NCI-H1694 (cell line): ENCODE measurements at regions not wholly inside any gene's neighbourhood (a gene's known extent, or its start where the extent isn't known, plus 50 kb on each side); places are given as distances from the start of the nearest gene placed in this dataset.
"Not testable (repeated sequence)": the region's sequence is repeated elsewhere in the genome, so short reads cannot be mapped to it uniquely, and the experiment has no call there.

Experiments
- DNase-seq: peaks from one replicate; lab custom pipeline; 2025; lab: John Stamatoyannopoulos, UW

DNA sequence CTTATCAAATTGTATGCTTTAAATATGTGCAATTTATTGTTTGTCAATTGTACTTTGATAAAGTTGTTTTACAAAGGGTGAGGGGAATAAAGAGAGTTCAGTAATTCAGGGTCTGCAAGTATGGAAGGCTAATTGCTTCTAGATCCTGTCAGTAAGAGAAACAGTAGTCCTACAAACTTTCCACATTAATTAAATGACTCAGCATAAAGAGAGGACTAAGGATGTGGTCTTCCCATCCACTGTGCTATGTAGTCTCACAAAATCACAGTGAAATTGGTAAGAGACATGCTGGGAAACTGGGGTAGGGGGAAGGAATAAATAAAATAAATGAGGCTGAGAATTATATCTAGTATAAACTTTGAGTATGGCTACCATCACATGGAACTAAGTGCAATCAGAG, 130.2 kb upstream of the PKP2 start:
- no peak for DNase-seq

DNA sequence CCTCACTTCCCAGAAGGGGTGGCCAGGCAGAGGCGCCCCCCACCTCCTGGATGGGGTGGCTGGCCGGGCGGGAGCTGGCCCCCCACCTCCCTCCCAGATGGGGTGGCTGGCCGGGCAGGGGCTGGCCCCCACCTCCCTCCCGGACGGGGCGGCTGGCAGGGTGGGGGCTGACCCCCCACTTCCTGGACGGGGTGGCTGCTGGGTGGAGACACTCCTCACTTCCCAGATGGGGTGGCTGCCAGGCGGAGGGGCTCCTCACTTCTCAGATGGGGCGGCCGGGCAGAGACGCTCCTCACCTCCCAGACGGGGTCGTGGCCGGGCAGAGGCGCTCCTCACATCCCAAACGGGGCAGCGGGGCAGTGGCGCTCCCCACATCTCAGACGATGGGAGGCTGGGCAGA, 126.1 kb upstream of the PKP2 start:
- DNase-seq, result not testable (repeated sequence)

DNA sequence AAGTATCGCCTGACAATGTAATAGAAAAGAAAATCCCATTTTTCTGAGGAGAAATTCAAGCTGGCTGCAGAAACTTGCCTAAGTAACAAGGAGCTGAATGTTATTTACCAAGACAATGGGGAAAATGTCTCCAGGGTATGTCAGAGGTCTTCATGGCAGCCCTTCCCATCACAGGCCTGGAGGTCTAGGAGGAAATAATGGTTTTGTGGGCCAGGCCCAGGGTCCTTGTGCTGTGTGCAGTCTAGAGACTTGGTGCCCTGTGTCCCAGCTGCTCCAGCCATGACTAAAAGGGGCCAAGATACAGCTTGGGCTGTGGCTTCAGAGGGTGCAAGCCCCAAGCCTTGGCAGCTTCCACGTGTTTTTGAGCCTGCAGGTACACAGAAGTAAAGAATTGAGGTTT, 120.5 kb upstream of the PKP2 start:
- not testable (repeated sequence) for DNase-seq

DNA sequence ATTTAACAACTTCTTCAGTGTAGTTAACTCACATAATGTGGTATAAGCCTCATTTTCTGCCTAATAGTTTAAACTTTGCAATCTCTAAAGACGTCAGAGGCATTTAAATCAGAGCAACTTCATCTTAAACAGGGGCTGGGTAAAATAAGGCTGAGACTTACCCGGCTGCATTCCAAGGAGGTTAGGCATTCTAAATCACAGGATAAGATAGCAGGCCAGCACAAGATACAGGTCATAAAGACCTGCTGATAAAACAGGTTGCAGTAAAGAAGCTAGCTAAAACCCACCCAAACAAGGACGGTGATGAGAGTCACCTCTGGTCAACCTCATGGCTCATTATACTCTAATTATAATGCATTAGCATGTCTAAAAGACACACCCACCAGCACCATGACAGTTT, 115.6 kb upstream of the PKP2 start:
- DNase-seq, result no peak

DNA sequence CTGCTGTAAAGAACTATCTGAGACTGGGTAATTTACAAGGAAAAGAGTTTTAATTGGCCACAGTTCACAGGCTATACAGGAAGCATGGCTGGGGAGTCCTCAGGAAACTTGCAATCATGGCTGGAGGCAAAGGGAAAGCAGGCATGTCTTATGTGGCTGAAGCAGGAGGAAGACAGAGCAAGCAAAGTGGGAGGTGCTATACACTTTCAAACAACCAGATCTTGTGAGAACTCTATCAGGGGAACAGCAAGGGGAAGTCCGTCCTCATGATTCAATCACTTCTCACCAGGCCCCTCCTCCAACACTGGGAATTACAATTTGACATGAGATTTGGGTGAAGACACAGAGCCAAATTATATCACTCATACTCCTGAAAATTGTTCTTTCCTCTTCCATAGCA, 109.5 kb upstream of the PKP2 start:
- DNase-seq, result no peak

DNA sequence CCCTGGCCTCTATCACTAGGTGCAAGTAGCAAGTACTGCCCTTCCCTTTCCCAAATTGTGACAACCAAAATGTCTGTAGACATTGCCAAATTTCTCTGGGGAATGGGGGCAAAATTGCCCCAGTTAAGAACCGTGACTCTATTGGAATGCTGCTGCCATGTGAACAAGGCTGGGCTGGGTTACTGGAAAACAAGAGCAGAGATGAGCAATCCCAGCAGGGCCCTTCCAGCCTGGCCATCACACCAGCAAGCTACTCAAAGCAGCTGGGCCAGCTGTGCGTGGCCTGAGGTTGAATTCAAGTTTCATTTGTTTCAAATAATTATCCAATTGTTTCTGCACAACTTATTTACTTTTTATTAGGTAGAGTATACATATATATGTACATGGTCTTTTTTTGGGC, 103.4 kb upstream of the PKP2 start:
- no peak for DNase-seq

DNA sequence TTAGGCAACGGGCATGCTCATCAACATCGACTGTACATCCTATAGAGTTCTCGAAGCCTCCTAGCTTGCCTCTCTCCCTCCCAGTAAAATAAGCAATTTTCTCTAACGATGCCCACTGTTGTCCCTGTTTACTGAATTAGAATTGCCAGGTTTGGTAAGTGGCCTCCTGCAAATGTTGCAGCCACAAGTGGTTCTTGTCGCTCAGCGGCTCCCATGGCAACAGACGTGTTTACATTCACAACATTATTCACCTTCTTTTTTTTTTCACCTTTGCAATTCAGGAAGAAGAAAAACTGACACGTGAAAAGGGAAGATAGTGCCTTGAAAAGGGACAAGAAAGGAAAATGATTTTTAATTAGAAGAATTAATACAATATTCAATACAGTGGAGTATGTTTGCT, 100.9 kb upstream of the PKP2 start:
- no peak for DNase-seq

DNA sequence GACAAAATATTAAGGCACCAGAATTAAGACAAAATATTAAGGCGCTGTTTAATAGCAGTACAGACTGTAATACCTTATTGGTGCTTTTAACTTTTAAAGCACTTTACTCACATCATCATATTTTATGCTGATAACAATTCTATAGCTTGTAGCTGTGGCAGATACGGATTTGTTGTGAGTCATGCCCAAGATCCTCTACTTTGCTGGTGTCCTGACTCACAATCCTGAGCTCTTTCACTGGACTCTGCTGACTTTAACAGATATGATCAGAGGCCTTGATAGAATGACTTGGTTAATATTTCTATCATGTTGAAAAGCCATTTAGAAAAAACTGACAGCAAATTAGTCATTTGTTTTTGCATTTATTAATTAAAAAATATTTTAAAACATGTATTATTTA, 99.0 kb upstream of the PKP2 start:
- no peak for DNase-seq

DNA sequence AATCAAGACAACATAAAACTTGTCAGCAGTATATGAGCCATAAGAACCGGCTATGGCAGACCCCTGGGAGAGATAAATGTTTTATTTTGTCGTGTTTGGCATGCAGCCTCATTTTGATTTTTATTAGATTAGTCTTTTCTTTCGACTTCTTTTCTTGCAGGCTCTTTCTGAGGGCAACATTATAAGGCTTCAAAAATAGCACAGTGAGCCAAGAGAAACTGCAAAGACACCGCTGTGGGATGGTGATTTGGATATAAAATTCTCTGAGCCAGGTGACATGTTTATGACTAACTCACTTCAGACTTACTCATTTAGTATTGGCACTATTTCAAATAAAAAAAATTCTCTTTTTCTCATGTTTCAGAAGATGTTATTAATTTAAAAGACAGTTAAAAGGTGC, 96.8 kb upstream of the PKP2 start:
- no peak for DNase-seq

DNA sequence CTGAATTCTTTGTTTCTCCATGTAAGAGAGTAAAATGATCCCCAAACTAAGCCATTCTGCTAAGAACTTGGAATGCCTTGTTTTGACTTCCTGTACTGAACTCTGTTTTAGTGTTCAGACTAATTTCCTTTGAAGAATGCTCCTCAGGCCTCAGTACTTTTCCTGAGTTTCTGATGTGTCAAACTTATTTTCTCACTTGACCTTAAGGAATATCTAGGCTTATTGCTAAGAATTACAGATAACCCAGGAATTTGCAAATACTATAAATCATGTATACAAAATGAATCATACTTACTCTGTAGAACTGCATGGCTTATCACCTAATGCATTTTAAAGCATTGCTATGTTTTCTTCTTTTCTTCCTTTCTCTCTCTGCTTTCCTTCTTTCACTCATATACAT, 93.1 kb upstream of the PKP2 start:
- DNase-seq, result no peak

DNA sequence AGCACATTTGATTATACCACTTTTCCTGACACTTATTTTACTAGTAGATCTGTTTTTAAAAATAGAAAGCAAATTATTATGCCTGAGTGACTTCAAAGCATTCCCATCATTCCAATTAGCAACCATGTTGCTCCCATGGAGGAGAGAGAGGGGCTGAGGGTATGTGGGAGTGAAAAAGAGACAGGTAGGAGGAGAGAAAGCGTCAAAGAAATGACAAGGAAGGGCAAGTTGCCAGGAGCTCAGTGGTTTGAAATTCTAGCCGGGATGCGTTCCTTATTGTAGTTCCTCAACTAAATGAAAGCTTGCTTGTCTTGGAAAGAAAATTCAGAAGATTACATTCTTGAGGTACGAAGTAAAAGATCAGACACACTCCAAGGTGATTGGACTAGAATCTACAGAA, 92.4 kb upstream of the PKP2 start:
- DNase-seq, result no peak

DNA sequence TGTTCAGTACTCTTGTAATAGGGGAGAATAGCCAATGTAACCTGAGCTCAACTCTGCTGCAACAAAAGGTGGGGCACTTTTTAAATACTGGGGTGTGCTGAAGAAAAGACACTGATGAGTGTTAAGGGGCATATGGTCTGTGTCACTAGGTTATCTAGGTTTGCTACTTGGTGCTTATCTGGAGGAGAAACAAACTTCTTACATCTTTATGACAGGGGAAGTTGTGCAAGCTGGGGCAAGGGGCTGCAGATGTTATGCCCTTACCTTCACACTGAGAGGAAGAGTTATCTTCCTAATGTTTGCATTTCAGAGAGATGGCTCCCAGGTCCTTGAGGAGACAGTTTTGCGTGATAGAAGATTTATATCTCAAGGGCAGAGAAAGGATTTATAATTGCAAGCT, 90.9 kb upstream of the PKP2 start:
- DNase-seq, result no peak

DNA sequence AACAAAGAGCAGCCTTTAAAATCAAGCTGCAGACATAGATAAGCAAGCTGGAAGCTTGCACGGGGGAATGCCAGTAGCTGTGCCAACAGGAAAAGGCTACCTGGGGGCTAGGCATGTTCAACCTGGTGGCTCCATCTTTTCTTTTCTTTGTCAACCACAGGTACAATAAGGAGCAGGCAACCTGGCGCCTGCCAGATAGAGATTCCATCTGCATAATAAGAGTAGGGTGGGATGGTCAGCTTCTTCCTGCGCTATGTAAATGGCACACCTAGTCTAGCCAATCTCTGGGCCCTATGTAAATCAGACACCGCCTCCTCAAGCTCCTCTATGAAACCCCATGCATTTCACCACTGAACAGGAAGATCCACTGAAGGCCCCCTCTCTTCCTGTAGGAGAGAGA, 87.4 kb upstream of the PKP2 start:
- no peak for DNase-seq

DNA sequence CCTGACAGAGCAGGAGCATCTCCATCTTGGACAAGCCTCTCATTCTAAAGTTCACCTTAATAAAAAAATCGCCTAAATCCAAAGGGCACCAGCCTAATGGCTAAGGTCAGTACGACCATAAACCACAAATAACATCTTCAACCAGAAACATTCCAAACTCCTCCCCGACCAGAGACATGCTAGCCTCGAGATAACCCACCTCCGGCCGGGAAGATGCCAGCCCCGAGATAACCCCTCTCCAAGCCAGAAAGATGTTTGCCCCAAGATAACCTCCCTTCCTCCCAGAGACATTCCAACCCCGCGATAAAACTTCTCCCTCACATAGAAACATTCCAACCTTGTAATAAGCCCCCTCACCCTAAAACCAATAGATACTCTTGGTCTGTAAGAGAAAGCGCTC, 86.8 kb upstream of the PKP2 start:
- no peak for DNase-seq

DNA sequence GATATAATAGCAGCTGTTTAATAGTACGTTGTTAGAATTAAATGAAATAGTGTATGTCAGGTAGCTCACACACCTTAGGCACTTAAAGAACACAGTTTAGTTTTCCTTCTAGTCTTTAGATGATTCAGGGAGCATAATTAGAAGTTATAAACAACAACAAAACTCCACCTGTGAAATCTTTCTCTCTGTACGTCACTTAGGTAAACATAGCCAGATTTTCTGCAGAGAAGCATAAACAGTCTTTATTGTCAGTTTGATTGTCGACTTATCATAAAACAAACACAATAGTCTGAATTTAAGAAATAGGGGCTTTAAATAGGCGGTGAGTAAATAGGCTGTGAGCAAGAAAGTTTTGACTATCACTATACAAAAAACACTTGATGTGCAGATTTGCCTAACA, 84.6 kb upstream of the PKP2 start:
- DNase-seq, result no peak

DNA sequence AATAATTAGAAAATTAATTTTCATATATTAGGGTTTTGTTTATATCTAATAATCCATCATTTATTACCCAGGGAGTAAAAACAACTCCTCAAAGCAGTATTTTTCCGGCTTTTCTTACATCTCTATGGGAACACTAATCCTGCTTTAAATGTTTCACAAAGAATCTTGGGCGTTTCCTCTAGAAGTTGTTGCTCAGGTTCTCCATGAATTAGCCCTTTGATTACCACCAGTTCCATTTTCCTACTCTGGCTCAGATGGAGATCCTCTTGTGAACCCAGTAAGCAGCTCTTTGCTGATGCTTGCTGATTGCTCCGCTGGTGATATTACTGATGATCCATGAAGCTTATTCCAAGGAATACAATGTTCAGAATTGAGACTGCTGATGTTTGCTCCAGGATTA, 78.5 kb upstream of the PKP2 start:
- no peak for DNase-seq

DNA sequence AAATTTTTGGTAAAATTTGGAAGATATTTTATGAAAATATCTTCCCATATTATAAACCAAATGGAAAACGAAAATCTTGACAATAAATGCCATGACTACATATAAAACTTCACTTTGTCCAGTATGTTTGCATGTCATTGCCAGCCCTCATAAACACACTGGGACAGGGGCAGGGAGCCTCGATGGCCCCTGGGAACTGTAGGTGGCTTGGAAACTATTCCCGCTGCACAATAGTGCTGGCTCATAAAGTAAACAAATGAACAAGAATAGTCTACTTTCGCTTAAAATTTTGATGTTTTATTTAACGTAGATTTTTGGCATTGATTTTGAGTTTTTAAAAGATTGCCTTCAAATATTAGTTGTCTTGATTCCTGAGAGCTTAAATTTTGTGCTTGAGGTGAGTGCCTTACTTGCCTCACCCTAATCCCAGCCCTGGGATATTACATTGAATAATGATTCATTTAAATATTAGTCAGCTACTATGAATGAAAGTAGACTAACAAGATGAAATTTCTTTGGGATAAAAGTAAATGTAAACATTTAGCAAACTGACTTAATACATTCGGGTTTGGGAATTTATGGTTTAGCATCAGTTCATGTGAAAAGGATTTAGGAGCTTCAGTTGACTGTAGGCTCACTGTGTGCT, 74.0 kb upstream of the PKP2 start:
- no peak for DNase-seq

DNA sequence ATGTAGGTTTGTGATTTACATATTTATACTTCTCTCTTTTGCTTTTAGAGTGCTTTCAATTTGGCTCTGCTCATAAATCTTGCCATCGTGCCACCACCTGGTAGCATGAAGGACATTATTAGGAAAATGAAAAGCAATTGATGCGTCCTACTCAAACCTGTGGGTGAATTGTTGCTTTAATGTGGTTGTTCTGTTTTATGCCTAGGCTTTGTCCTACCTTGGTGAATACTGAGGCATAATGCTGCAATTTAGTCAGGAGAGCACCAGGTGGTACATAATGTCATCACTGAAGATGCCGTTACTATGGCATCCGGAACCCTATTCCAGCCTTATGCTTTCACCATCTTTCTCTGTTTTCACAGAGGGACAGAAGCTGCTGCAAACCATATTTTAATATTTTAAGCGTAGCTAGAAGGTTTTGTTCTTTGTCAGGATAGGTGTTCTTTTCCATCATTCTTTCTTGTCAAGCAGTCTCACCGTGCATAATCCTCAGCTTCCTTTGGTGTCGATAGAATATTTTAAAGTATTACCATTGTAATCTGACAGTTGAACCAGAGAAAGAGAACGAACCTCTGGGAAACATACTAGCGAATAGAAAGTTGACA, 68.5 kb upstream of the PKP2 start:
- no peak for DNase-seq

DNA sequence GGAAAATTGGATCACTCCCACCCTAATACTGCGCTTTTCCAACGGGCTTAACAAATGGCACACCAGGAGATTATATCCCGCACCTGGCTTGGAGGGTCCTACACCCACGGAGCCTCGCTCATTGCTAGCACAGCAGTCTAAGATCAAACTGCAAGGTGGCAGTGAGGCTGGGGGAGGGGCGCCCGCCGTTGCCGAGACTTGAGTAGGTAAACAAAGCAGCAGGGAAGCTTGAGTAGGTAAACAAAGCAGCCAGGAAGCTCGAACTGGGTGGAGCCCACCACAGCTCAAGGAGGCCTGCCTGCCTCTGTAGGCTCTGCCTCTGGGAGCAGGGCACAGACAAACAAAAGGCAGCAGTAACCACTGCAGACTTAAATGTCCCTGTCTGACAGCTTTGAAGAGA, 59.8 kb upstream of the PKP2 start:
- not testable (repeated sequence) for DNase-seq

DNA sequence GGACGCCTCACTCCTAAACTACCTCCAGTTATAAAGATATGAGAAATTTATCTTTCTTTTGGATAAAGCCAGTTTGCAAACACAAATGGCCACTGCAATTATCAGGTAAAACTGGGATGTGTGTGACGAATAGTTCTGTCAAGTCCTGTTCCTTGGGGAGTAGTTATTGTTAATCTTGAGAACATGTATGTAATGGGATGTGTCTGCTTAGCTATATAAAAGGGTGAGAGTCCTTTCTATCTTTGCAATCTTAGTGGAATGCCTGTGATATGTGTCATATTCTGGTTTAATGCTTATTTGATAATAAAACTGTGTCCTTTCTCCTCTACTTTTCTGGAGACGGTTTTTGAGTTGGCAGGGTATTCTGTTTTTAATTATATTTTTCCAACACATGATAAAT, 56.1 kb upstream of the PKP2 start:
- no peak for DNase-seq

DNA sequence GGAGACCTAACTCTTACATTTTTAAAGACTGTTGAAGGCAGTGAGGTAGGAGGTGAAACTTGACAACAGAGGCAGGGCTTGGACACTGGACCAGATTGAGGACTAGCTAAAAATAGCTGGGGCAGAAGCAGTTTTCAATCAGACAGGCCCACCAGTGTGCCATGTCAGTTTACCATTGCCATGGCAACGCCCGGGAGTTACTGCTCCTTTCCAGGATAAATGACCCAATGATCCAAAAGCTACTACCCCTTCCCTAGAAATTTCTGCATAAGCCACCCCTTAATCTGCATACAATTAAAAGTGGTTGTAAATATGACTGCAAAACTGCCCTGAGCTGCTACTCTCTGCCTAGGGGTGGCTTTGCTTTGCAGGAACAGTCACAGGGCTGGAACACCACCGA, 53.2 kb upstream of the PKP2 start:
- DNase-seq, result no peak

DNA sequence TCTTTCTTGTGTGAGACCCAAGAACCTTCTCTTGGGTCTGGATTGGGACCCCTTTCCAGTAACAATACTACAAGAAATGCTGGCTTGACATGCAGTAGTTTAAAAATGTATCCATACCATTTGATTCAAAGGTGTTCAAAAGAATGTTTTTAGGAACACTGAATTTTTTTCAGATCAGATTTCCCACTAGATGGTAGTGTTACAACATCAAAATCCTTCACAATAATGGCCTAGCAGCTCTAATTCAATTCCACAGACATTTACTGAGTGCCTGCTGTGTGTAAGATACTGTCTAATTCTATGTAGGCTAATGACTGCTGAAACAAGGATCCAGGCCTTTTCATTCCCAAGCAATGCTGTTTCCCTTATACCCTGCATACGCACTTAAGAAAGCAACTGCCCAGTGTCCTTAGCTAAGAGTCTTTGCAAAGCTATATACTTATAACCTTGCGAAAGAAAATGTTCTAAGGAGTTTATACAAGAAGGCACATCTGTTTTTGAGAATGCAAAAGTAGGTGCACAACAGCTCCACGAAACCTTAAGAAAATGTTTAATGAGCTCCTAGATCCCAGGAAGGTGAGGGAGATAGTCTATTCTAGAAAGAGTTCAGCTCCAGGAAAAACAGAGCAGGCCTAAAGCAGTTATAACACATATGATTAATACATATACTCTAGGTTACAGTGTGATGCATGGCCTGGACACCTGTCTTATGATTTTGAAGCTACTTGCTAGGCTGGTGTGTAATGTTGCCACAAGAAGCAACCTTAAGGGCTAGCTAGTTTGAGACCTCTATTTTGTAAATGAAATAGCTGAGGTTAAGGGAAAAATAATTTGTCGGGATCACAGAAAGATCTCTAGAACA, 50.9 kb upstream of the PKP2 start:
- DNase-seq, result peak; percentile 63

DNA sequence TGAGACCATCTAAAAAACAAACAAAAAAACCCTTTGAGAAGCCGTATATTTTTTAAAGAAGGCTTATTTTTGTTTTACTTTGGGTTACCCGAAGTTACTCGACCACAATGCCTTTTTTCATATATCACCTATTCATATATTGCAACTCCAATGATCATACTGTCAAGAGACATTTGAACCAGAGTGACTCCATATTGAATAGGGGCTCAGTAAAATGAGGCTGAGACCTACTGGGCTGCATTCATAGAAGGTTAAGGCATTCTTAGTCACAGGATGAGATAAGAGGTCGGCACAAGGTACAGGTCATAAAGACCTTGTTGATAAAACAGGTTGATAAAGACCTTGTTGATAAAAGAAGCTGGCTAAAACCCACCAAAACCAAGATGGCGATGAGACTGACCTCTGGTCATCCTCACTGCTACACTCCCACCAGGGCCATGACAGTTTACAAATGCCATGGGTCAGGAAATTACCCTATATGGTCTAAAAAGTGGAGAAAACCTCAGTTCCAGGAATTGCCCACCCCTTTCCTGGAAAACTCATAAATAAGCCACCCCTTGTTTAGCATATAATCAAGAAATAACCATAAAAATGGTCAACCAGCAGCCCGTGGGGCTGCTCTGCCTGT, 50.0 kb upstream of the PKP2 start:
- no peak for DNase-seq
